KOPT-K1 (cell line): ENCODE measurements at regions not wholly inside any gene's neighbourhood (a gene's known extent, or its start where the extent isn't known, plus 50 kb on each side); places are given as distances from the start of the nearest gene placed in this dataset.
"Not testable (repeated sequence)": the region's sequence is repeated elsewhere in the genome, so short reads cannot be mapped to it uniquely, and the experiment has no call there.

ENCODE experiments used
- H3K27ac ChIP-seq: fragments of 200-600 bp; sonication (generic); 2 replicates; pipeline ENCODE4 v1.5.1; 2016; ENCODE audit warnings: antibody characterized with exemption, mild to moderate bottlenecking, low read depth, low read length; ENCODE audit not compliant: poor library complexity, severe bottlenecking
- H3K36me3 ChIP-seq: fragments of 200-600 bp; sonication (generic); 2 replicates; pipeline ENCODE4 v1.5.1; 2017; ENCODE audit warnings: antibody characterized with exemption, mild to moderate bottlenecking, low read length, moderate library complexity; ENCODE audit not compliant: insufficient read depth
- H3K9me3 ChIP-seq: fragments of 200-600 bp; sonication (generic); 2 replicates; pipeline ENCODE4 v1.5.1; 2017; ENCODE audit warnings: antibody characterized with exemption, low read length, mild to moderate bottlenecking; ENCODE audit not compliant: insufficient read depth, poor library complexity, severe bottlenecking

GRCh38 chr6:1445650-1446330 lies 56.4 kb downstream of the FOXF2 start:
- Histone ChIP-seq H3K9me3 (peaks cover 7% of the 10 kb centered on the region), H3K36me3 (no peaks in the 10 kb centered on the region), H3K27ac (no peak overlapping the region)

- H3K27ac ChIP-seq: no peak overlapping the region
- H3K36me3 ChIP-seq: no peaks in the 10 kb centered on the region
Observed at GRCh38 chr6:1449896-1450295, 60.5 kb downstream of the FOXF2 start.

GRCh38 chr6:1453024-1453423 lies 63.6 kb downstream of the FOXF2 start:
- Histone ChIP-seq H3K36me3 (no peaks in the 10 kb centered on the region), H3K9me3 (peaks cover 19% of the 10 kb centered on the region), H3K27ac (no peak overlapping the region)

More at GRCh38 chr6:1449896-1450295, 60.5 kb downstream of the FOXF2 start:
- H3K9me3 ChIP-seq: peaks cover 19% of the 10 kb centered on the region

GRCh38 chr6:1456816-1457215 lies 67.4 kb downstream of the FOXF2 start:
- H3K9me3 ChIP-seq: peaks cover 15% of the 10 kb centered on the region
- H3K27ac ChIP-seq, H3K36me3 ChIP-seq: not testable (repeated sequence)

GRCh38 chr6:1461207-1461606 lies 71.8 kb downstream of the FOXF2 start:
- no peak overlapping the region for H3K27ac ChIP-seq
- peaks cover 13% of the 10 kb centered on the region for H3K9me3 ChIP-seq
- H3K36me3 ChIP-seq: no peaks in the 10 kb centered on the region

- no peak overlapping the region for H3K27ac ChIP-seq
- peaks cover 13% of the 10 kb centered on the region for H3K9me3 ChIP-seq
- H3K36me3 ChIP-seq: no peaks in the 10 kb centered on the region
Observed at GRCh38 chr6:1461736-1462135, 72.4 kb downstream of the FOXF2 start.

- peaks cover 13% of the 10 kb centered on the region for H3K9me3 ChIP-seq
- no peak overlapping the region for H3K27ac ChIP-seq
- H3K36me3 ChIP-seq: no peaks in the 10 kb centered on the region
Observed at GRCh38 chr6:1463275-1463674, 73.9 kb downstream of the FOXF2 start.

GRCh38 chr6:1463751-1464426 lies 74.5 kb downstream of the FOXF2 start:
- Histone ChIP-seq H3K9me3 (peaks cover 13% of the 10 kb centered on the region), H3K36me3 (no peaks in the 10 kb centered on the region), H3K27ac (no peak overlapping the region)

- H3K9me3 ChIP-seq: peaks cover 12% of the 10 kb centered on the region
- no peak overlapping the region for H3K27ac ChIP-seq
- no peaks in the 10 kb centered on the region for H3K36me3 ChIP-seq
Observed at GRCh38 chr6:1464781-1465370, 75.5 kb downstream of the FOXF2 start.

- no peaks in the 10 kb centered on the region for H3K36me3 ChIP-seq
Observed at GRCh38 chr6:1468126-1468525, 78.8 kb downstream of the FOXF2 start.

GRCh38 chr6:1470040-1470439 lies 80.7 kb downstream of the FOXF2 start:
- Histone ChIP-seq H3K9me3 (no peaks in the 10 kb centered on the region), H3K27ac (no peak overlapping the region)

More at GRCh38 chr6:1468126-1468525, 78.8 kb downstream of the FOXF2 start:
- Histone ChIP-seq H3K9me3 (no peaks in the 10 kb centered on the region), H3K27ac (no peak overlapping the region)

GRCh38 chr6:1472643-1473042 lies 83.3 kb downstream of the FOXF2 start:
- Histone ChIP-seq H3K9me3 (no peaks in the 10 kb centered on the region), H3K36me3 (no peaks in the 10 kb centered on the region), H3K27ac (no peak overlapping the region)

More at GRCh38 chr6:1470040-1470439, 80.7 kb downstream of the FOXF2 start:
- no peaks in the 10 kb centered on the region for H3K36me3 ChIP-seq

- no peaks in the 10 kb centered on the region for H3K36me3 ChIP-seq
- H3K9me3 ChIP-seq: no peaks in the 10 kb centered on the region
- no peak overlapping the region for H3K27ac ChIP-seq
Observed at GRCh38 chr6:1473166-1473565, 83.8 kb downstream of the FOXF2 start.

- H3K36me3 ChIP-seq: no peaks in the 10 kb centered on the region
- H3K27ac ChIP-seq: no peak overlapping the region
- no peaks in the 10 kb centered on the region for H3K9me3 ChIP-seq
Observed at GRCh38 chr6:1473598-1473997, 84.2 kb downstream of the FOXF2 start.

GRCh38 chr6:1474205-1474604 lies 84.8 kb downstream of the FOXF2 start:
- H3K36me3 ChIP-seq: no peaks in the 10 kb centered on the region

More at GRCh38 chr6:1474205-1474604, 84.8 kb downstream of the FOXF2 start:
- H3K27ac ChIP-seq: no peak overlapping the region
- H3K9me3 ChIP-seq: no peaks in the 10 kb centered on the region
